GM12878 (cell line): ENCODE measurements at regions not wholly inside any gene's neighbourhood (a gene's known extent, or its start where the extent isn't known, plus 50 kb on each side); places are given as distances from the start of the nearest gene placed in this dataset.

ENCODE experiments used
- ATAC-seq: fragments of 200-7000 bp; cut with Tn5 transposase; 3 replicates; pipeline ENCODE4 v1.9.1; 2020; ENCODE audit warnings: mild to moderate bottlenecking, moderate library complexity
- BruUV-seq: library from RNA; stranded (reverse); fragments of 400-500 nt; replicated peaks from 2 replicates; lab custom pipeline; 2021; lab: Mats Ljungman, UMichigan
- CTCF ChIA-PET: fragments of 300-600 bp; sonication (Branson Sonifier 250); formaldehyde crosslinking; extraction: SDS; loops from one replicate; lab custom pipeline; 2021; ENCODE audit warnings: inconsistent platforms; lab: Yijun Ruan, JAX
- POLR2A ChIA-PET: fragments of 350-600 bp; formaldehyde crosslinking; extraction: SDS; loops from one replicate; lab custom pipeline; 2021; ENCODE audit warnings: inconsistent platforms; lab: Charles Lee
- RAD21 ChIA-PET: fragments of 300-600 bp; sonication (Branson Sonifier 250); formaldehyde crosslinking; loops from one replicate; lab custom pipeline; 2023; ENCODE audit warnings: antibody characterized with exemption; ENCODE audit not compliant: unreplicated experiment; lab: Charles Lee
- SMC1A ChIA-PET: fragments of 300-600 bp; sonication (Branson Sonifier 250); formaldehyde crosslinking; loops from one replicate; lab custom pipeline; 2023; ENCODE audit not compliant: unreplicated experiment, uncharacterized antibody; lab: Charles Lee
- DNase-seq: peaks from one replicate; pipeline ENCODE4 v3.0.0-alpha.2; 2011; ENCODE audit warnings: low read depth, low spot score
- FAIRE-seq: peaks from 3 replicates; lab custom pipeline; 2011; peaks lifted over from hg19 to GRCh38; lab: Jason Lieb, UNC
- H2AFZ ChIP-seq: 2 replicates; pipeline ENCODE4 v1.6.0; 2011; ENCODE audit warnings: low read depth, low read length, control low read depth; ENCODE audit not compliant: control insufficient read depth
- H3K27ac ChIP-seq: 2 replicates; pipeline ENCODE4 v1.5.1; 2011; ENCODE audit warnings: control low read depth; ENCODE audit not compliant: control insufficient read depth, insufficient read depth
- H3K27me3 ChIP-seq, 2 experiments: replicated peaks in 1 of 2; 2 replicates each; pipeline versions ENCODE4 v1.6.0 to v1.6.1; 2011; ENCODE audit warnings: low read length in 1 of 2; ENCODE audit not compliant: control insufficient read depth in 2 of 2, insufficient read depth in 2 of 2
- H3K36me3 ChIP-seq, 2 experiments: 2 replicates each; pipeline ENCODE4 v1.5.1; 2011; ENCODE audit warnings: low read length in 1 of 2; ENCODE audit not compliant: control insufficient read depth in 2 of 2, insufficient read depth in 2 of 2
- H3K4me1 ChIP-seq: 2 replicates; pipeline ENCODE4 v1.6.1; 2011; ENCODE audit warnings: mild to moderate bottlenecking, low read length, moderate library complexity, mixed read lengths; ENCODE audit not compliant: control insufficient read depth, insufficient read depth
- H3K4me2 ChIP-seq: 2 replicates; pipeline ENCODE4 v1.6.0; 2011; ENCODE audit warnings: control low read depth; ENCODE audit not compliant: control insufficient read depth, insufficient read depth
- H3K4me3 ChIP-seq: fragments of 200-600 bp; sonication (generic); 2 replicates; pipeline ENCODE4 v1.5.1; 2016
- H3K79me2 ChIP-seq: 2 replicates; pipeline ENCODE4 v1.6.0; 2011; ENCODE audit warnings: low read length; ENCODE audit not compliant: control insufficient read depth, insufficient read depth
- H3K9ac ChIP-seq: 2 replicates; pipeline ENCODE4 v1.8.0; 2011; ENCODE audit warnings: low read length, control low read depth, mixed read lengths; ENCODE audit not compliant: control insufficient read depth, insufficient read depth
- H3K9me3 ChIP-seq: replicated peaks from 3 replicates; pipeline ENCODE4 v1.5.1; 2011; ENCODE audit warnings: mild to moderate bottlenecking, low read length; ENCODE audit not compliant: control insufficient read depth, insufficient read depth
- H4K20me1 ChIP-seq: 2 replicates; pipeline ENCODE4 v1.6.0; 2011; ENCODE audit not compliant: control insufficient read depth, insufficient read depth
- BMI1 ChIP-seq: fragments of 450-650 bp; IDR thresholded peaks from 2 replicates; pipeline ENCODE4 v1.6.1; 2016; ENCODE audit warnings: mild to moderate bottlenecking, moderate library complexity, borderline replicate concordance
- CUX1 ChIP-seq: IDR thresholded peaks from 2 replicates; pipeline ENCODE4 v1.6.1; 2012; ENCODE audit warnings: improper control_type of control experiment, low read depth, low read length; ENCODE audit not compliant: insufficient replicate concordance
- EP300 ChIP-seq, 2 experiments: fragments of 150-350 bp in 1 of 2; IDR thresholded peaks; 2 replicates each; pipeline ENCODE4 v1.6.1; 2011 to 2012; ENCODE audit warnings: low read depth in 2 of 2, low read length in 2 of 2, borderline replicate concordance in 1 of 2, improper control_type of control experiment in 1 of 2, inconsistent platforms in 1 of 2; ENCODE audit not compliant: control insufficient read depth in 1 of 2
- FOS ChIP-seq: IDR thresholded peaks from 3 replicates; pipeline ENCODE4 v1.6.1; 2011; ENCODE audit warnings: borderline replicate concordance; ENCODE audit not compliant: insufficient read length; ENCODE audit errors: extremely low read depth
- IRF3 ChIP-seq: fragments of 450-650 bp; IDR thresholded peaks from 2 replicates; pipeline ENCODE4 v1.6.1; 2014; ENCODE audit warnings: mild to moderate bottlenecking
- RCOR1 ChIP-seq: conservative IDR thresholded peaks from 2 replicates; pipeline ENCODE4 v1.6.1; 2012; ENCODE audit warnings: low read depth, low read length, improper control_type of control experiment
- SIN3A ChIP-seq: IDR thresholded peaks from 2 replicates; pipeline ENCODE4 v1.6.1; 2012; ENCODE audit warnings: low read depth, low read length, improper control_type of control experiment
- SMAD5 ChIP-seq: IDR thresholded peaks from 2 replicates; pipeline ENCODE4 v1.6.1; 2016; ENCODE audit warnings: antibody characterized with exemption, low read depth
- STAT1 ChIP-seq: fragments of 450-650 bp; conservative IDR thresholded peaks from 2 replicates; pipeline ENCODE4 v1.6.1; 2014; ENCODE audit warnings: antibody characterized with exemption, mild to moderate bottlenecking
- ZNF217 ChIP-seq: fragments of 450-650 bp; IDR thresholded peaks from 2 replicates; pipeline ENCODE4 v1.6.1; 2017; ENCODE audit warnings: antibody characterized with exemption, mild to moderate bottlenecking
- WGBS: methylation state at CpG from one replicate; pipeline ENCODE4 v1.1.6; 2016; ENCODE audit warnings: low lambda C conversion rate; ENCODE audit not compliant: insufficient replicate concordance, insufficient coverage; ENCODE audit errors: missing lambda C conversion rate; 5-methylcytosine and 5-hydroxymethylcytosine counted together
- in situ Hi-C: fragments of 300-500 bp; cut with MboI; formaldehyde crosslinking; loops from 9 replicates; pipeline ENCODE4 v1.14.3; 2018; ENCODE audit warnings: mixed read lengths
- intact Hi-C: fragments of 100-400 bp; cut with micrococcal nuclease; formaldehyde crosslinking; loops from one replicate; pipeline ENCODE4 v1.14.2; 2022; ENCODE audit not compliant: unreplicated experiment

DNA sequence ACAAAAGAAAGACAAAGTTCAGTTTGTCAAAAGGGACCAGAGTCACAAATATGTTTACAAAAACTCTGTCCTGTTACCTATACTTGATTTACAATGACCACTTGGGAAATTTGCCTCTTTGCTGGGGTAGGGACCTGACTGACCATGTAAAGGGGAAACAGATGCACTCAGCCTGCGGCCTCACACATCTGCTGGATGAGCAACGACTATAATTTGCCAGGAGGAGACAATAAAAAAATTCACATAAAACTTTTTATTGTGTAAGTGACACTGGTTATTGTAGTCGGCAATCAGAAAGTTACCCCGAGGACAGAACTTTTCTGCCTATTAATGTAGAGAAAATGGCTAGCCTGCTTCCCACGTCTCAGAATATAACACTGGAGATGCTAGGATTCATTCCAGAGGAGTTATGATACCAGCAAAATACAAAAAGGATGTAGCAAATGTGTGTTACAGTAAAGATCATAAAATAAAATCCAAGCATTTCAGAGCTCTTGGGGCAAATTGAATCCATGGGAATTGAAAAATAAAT lies 415.4 kb upstream of the SPTLC3 start:
- in situ Hi-C loops = no loop called here
- SMC1A ChIA-PET = no interaction called here

DNA sequence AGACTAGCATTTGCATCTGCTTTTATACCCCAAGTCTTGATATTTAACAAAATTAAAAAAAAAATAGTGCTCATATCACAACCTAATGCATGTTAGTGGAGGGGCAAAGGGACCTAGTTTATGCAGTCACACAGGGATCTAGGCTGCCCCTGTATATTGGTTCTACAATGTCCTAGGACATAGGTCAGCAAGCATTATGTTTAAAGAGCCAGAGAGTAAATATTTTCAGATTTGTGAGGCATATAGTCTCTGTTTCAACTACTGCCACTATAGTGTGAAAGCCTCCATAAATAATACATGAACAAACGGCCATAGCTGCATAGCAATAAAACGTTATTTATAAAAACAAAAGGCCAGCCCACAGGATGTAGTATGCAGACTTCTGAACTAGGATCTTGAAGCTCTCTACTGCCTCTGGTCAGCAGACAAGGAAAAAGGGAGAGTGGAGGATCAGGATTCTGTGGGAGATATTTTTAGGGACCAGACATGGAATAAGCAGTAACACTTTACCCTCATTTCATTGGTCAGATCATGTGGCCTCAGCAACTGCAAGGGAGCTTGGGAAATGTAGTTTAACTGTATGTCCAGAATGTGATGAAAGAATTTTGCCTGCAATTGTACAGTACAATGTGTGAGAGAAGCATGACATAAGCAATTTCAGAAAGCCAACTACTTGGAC lies 414.2 kb upstream of the SPTLC3 start:
- SMC1A ChIA-PET = no interaction called here
- no peak overlapping the region for H3K9ac ChIP-seq
- H3K27me3 ChIP-seq = no peaks in the 10 kb centered on the region
- POLR2A ChIA-PET = no interaction called here
- RAD21 ChIA-PET = no interaction called here
- no peak overlapping the region for H3K4me3 ChIP-seq
- H3K79me2 ChIP-seq = no peaks in the 10 kb centered on the region
- DNase-seq (no peak), FAIRE-seq (no peak), ATAC-seq (no peak)
- H3K27ac ChIP-seq = no peak overlapping the region
- intact Hi-C loops = no loop called here
- H4K20me1 ChIP-seq = no peaks in the 10 kb centered on the region
- no TSS peak for BruUV-seq
- CTCF ChIA-PET = no interaction called here
- H3K4me1 ChIP-seq = no peaks in the 10 kb centered on the region
- H3K36me3 ChIP-seq = no peaks in the 10 kb centered on the region
- H3K9me3 ChIP-seq = no peaks in the 10 kb centered on the region
- WGBS = 0% methylated on average over 2 of the region's 2 CpGs
- in situ Hi-C loops = no loop called here
- no peak overlapping the region for H2AFZ ChIP-seq
- H3K4me2 ChIP-seq = no peak overlapping the region
- TF ChIP-seq CUX1 (no peak), IRF3 (no peak), FOS (no peak), EP300 (IDR thresholded peaks at IDR 0.05; ENCODE audit: borderline replicate concordance in 1 of 2, control insufficient read depth in 1 of 2, low read depth in 2 of 2, low read length in 2 of 2) (no peak), RCOR1 (no peak), STAT1 (no peak), BMI1 (no peak), SIN3A (no peak), ZNF217 (no peak), SMAD5 (no peak)

More for the DNA sequence above, 415.4 kb upstream of the SPTLC3 start:
- no peak overlapping the region for H2AFZ ChIP-seq
- ChIA-PET CTCF (no interaction called here), RAD21 (no interaction called here), POLR2A (interaction anchor here (0.7 kb wide), 1 partner anchor 386 kb away, joined by 5 read pairs; no protein-coding TSS in a partner anchor)
- no peak overlapping the region for H3K9ac ChIP-seq
- no peaks in the 10 kb centered on the region for H3K36me3 ChIP-seq
- intact Hi-C loops = no loop called here
- no peak for ATAC-seq
- no peak overlapping the region for H3K4me2 ChIP-seq
- H3K27ac ChIP-seq = no peak overlapping the region
- no peaks in the 10 kb centered on the region for H3K79me2 ChIP-seq
- H3K4me1 ChIP-seq = no peaks in the 10 kb centered on the region
- H3K9me3 ChIP-seq = no peaks in the 10 kb centered on the region
- H3K4me3 ChIP-seq = no peak overlapping the region
- no peaks in the 10 kb centered on the region for H3K27me3 ChIP-seq
- BruUV-seq = no TSS peak
- 22% methylated on average over 5 of the region's 5 CpGs for WGBS
- DNase-seq = no peak
- FAIRE-seq = no peak
- TF ChIP-seq ZNF217 = no peak
- no peaks in the 10 kb centered on the region for H4K20me1 ChIP-seq
